ENCODE measurements at regions not wholly inside any gene's neighbourhood (a gene's known extent, or its start where the extent isn't known, plus 50 kb on each side); places are given as distances from the start of the nearest gene placed in this dataset.

GRCh38 chr21:28805885-28806284 is 186.8 kb downstream of the LTN1 start:
- Histone ChIP-seq H3K36me3 (ENCODE audit: insufficient read depth, low read length) (no peaks in the 10 kb centered on the region), H3K9ac (ENCODE audit: low read length) (no peak overlapping the region), H3K27ac (ENCODE audit: low read length) (no peak overlapping the region), H3K9me2 (replicated peaks; ENCODE audit: insufficient read depth, low read length) (no peaks in the 10 kb centered on the region), H3K4me1 (ENCODE audit: low read length) (no peaks in the 10 kb centered on the region), H3K27me3 (ENCODE audit: low read length) (no peaks in the 10 kb centered on the region), H3K4me3 (ENCODE audit: low read length) (no peak overlapping the region), H3K9me3 (ENCODE audit: low read length) (no peaks in the 10 kb centered on the region), H2AFZ (ENCODE audit: low read length) (no peak overlapping the region), H3K79me2 (ENCODE audit: low read length) (no peaks in the 10 kb centered on the region), H4K20me1 (ENCODE audit: insufficient read depth, low read depth, low read length) (no peaks in the 10 kb centered on the region), H3K4me2 (ENCODE audit: low read depth, low read length, poor library complexity, severe bottlenecking) (no peak overlapping the region)
- no peak for DNase-seq

- no peak overlapping the region for H2AFZ ChIP-seq (ENCODE audit: low read length)
- H3K4me3 ChIP-seq (ENCODE audit: low read length), result no peak overlapping the region
- H3K27me3 ChIP-seq (ENCODE audit: low read length), result no peaks in the 10 kb centered on the region
- no peak for DNase-seq
- H3K36me3 ChIP-seq (ENCODE audit: insufficient read depth, low read length), result no peaks in the 10 kb centered on the region
- H3K27ac ChIP-seq (ENCODE audit: low read length), result no peak overlapping the region
- H3K9me3 ChIP-seq (ENCODE audit: low read length), result no peaks in the 10 kb centered on the region
- H4K20me1 ChIP-seq (ENCODE audit: insufficient read depth, low read depth, low read length), result no peaks in the 10 kb centered on the region
- no peaks in the 10 kb centered on the region for H3K79me2 ChIP-seq (ENCODE audit: low read length)
- H3K4me2 ChIP-seq (ENCODE audit: low read depth, low read length, poor library complexity, severe bottlenecking), result no peak overlapping the region
- no peaks in the 10 kb centered on the region for H3K9me2 ChIP-seq (replicated peaks; ENCODE audit: insufficient read depth, low read length)
- no peak overlapping the region for H3K9ac ChIP-seq (ENCODE audit: low read length)
- no peaks in the 10 kb centered on the region for H3K4me1 ChIP-seq (ENCODE audit: low read length)
Observed at GRCh38 chr21:28804089-28804670, 188.5 kb downstream of the LTN1 start.

GRCh38 chr21:28801906-28802305 is 190.8 kb downstream of the LTN1 start:
- Histone ChIP-seq H3K36me3 (ENCODE audit: insufficient read depth, low read length) (no peaks in the 10 kb centered on the region), H3K9me2 (replicated peaks; ENCODE audit: insufficient read depth, low read length) (no peaks in the 10 kb centered on the region), H3K9me3 (ENCODE audit: low read length) (no peaks in the 10 kb centered on the region), H3K9ac (ENCODE audit: low read length) (no peak overlapping the region), H3K4me1 (ENCODE audit: low read length) (no peaks in the 10 kb centered on the region), H4K20me1 (ENCODE audit: insufficient read depth, low read depth, low read length) (no peaks in the 10 kb centered on the region), H2AFZ (ENCODE audit: low read length) (no peak overlapping the region), H3K79me2 (ENCODE audit: low read length) (no peaks in the 10 kb centered on the region), H3K27me3 (ENCODE audit: low read length) (no peaks in the 10 kb centered on the region), H3K4me2 (ENCODE audit: low read depth, low read length, poor library complexity, severe bottlenecking) (no peak overlapping the region), H3K4me3 (ENCODE audit: low read length) (no peak overlapping the region), H3K27ac (ENCODE audit: low read length) (no peak overlapping the region)
- no peak for DNase-seq

- Histone ChIP-seq H3K36me3 (ENCODE audit: insufficient read depth, low read length) (no peaks in the 10 kb centered on the region), H3K27ac (ENCODE audit: low read length) (no peak overlapping the region), H3K4me3 (ENCODE audit: low read length) (no peak overlapping the region), H3K9ac (ENCODE audit: low read length) (no peak overlapping the region), H3K27me3 (ENCODE audit: low read length) (no peaks in the 10 kb centered on the region), H3K4me2 (ENCODE audit: low read depth, low read length, poor library complexity, severe bottlenecking) (no peak overlapping the region), H3K79me2 (ENCODE audit: low read length) (no peaks in the 10 kb centered on the region), H2AFZ (ENCODE audit: low read length) (no peak overlapping the region), H4K20me1 (ENCODE audit: insufficient read depth, low read depth, low read length) (no peaks in the 10 kb centered on the region), H3K4me1 (ENCODE audit: low read length) (no peaks in the 10 kb centered on the region), H3K9me3 (ENCODE audit: low read length) (no peaks in the 10 kb centered on the region), H3K9me2 (replicated peaks; ENCODE audit: insufficient read depth, low read length) (no peaks in the 10 kb centered on the region)
- DNase-seq, result no peak
Observed at GRCh38 chr21:28799926-28800325, 192.8 kb downstream of the LTN1 start.

GRCh38 chr21:28798798-28799197 is 193.9 kb downstream of the LTN1 start:
- H3K4me1 ChIP-seq (ENCODE audit: low read length), result no peaks in the 10 kb centered on the region
- no peaks in the 10 kb centered on the region for H3K27me3 ChIP-seq (ENCODE audit: low read length)
- H3K9me3 ChIP-seq (ENCODE audit: low read length), result no peaks in the 10 kb centered on the region
- H3K36me3 ChIP-seq (ENCODE audit: insufficient read depth, low read length), result no peaks in the 10 kb centered on the region
- no peaks in the 10 kb centered on the region for H3K9me2 ChIP-seq (replicated peaks; ENCODE audit: insufficient read depth, low read length)
- no peaks in the 10 kb centered on the region for H3K79me2 ChIP-seq (ENCODE audit: low read length)
- H3K27ac ChIP-seq (ENCODE audit: low read length), result no peak overlapping the region
- H4K20me1 ChIP-seq (ENCODE audit: insufficient read depth, low read depth, low read length), result no peaks in the 10 kb centered on the region
- DNase-seq, result no peak
- no peak overlapping the region for H3K4me2 ChIP-seq (ENCODE audit: low read depth, low read length, poor library complexity, severe bottlenecking)
- H3K4me3 ChIP-seq (ENCODE audit: low read length), result no peak overlapping the region
- no peak overlapping the region for H2AFZ ChIP-seq (ENCODE audit: low read length)
- no peak overlapping the region for H3K9ac ChIP-seq (ENCODE audit: low read length)

- peaks cover 9% of the 10 kb centered on the region for H3K4me1 ChIP-seq (ENCODE audit: low read length)
Observed at GRCh38 chr21:28795251-28795650, 197.4 kb downstream of the LTN1 start.

GRCh38 chr21:28794371-28794851 is 198.3 kb downstream of the LTN1 start:
- H3K4me2 ChIP-seq (ENCODE audit: low read depth, low read length, poor library complexity, severe bottlenecking), result no peak overlapping the region
- no peaks in the 10 kb centered on the region for H3K9me2 ChIP-seq (replicated peaks; ENCODE audit: insufficient read depth, low read length)
- H3K9ac ChIP-seq (ENCODE audit: low read length), result no peak overlapping the region
- H3K4me1 ChIP-seq (ENCODE audit: low read length), result peaks cover 9% of the 10 kb centered on the region
- no peak overlapping the region for H3K4me3 ChIP-seq (ENCODE audit: low read length)
- no peak overlapping the region for H2AFZ ChIP-seq (ENCODE audit: low read length)
- H3K27ac ChIP-seq (ENCODE audit: low read length), result no peak overlapping the region
- H3K27me3 ChIP-seq (ENCODE audit: low read length), result no peaks in the 10 kb centered on the region
- no peaks in the 10 kb centered on the region for H4K20me1 ChIP-seq (ENCODE audit: insufficient read depth, low read depth, low read length)
- H3K36me3 ChIP-seq (ENCODE audit: insufficient read depth, low read length), result no peaks in the 10 kb centered on the region
- DNase-seq, result no peak
- no peaks in the 10 kb centered on the region for H3K79me2 ChIP-seq (ENCODE audit: low read length)
- H3K9me3 ChIP-seq (ENCODE audit: low read length), result no peaks in the 10 kb centered on the region

More at GRCh38 chr21:28795251-28795650, 197.4 kb downstream of the LTN1 start:
- no peak for DNase-seq
- Histone ChIP-seq H3K27ac (ENCODE audit: low read length) (no peak overlapping the region), H3K9ac (ENCODE audit: low read length) (no peak overlapping the region), H2AFZ (ENCODE audit: low read length) (no peak overlapping the region), H4K20me1 (ENCODE audit: insufficient read depth, low read depth, low read length) (no peaks in the 10 kb centered on the region), H3K36me3 (ENCODE audit: insufficient read depth, low read length) (no peaks in the 10 kb centered on the region), H3K9me3 (ENCODE audit: low read length) (no peaks in the 10 kb centered on the region), H3K9me2 (replicated peaks; ENCODE audit: insufficient read depth, low read length) (no peaks in the 10 kb centered on the region), H3K4me3 (ENCODE audit: low read length) (no peak overlapping the region), H3K79me2 (ENCODE audit: low read length) (no peaks in the 10 kb centered on the region), H3K4me2 (ENCODE audit: low read depth, low read length, poor library complexity, severe bottlenecking) (no peak overlapping the region), H3K27me3 (ENCODE audit: low read length) (no peaks in the 10 kb centered on the region)

- Histone ChIP-seq H3K4me3 (ENCODE audit: low read length) (no peak overlapping the region), H3K27me3 (ENCODE audit: low read length) (no peaks in the 10 kb centered on the region), H3K27ac (ENCODE audit: low read length) (no peak overlapping the region), H3K9me2 (replicated peaks; ENCODE audit: insufficient read depth, low read length) (no peaks in the 10 kb centered on the region), H3K36me3 (ENCODE audit: insufficient read depth, low read length) (no peaks in the 10 kb centered on the region), H3K4me1 (ENCODE audit: low read length) (peaks cover 9% of the 10 kb centered on the region), H3K9me3 (ENCODE audit: low read length) (no peaks in the 10 kb centered on the region), H2AFZ (ENCODE audit: low read length) (no peak overlapping the region), H3K9ac (ENCODE audit: low read length) (no peak overlapping the region), H4K20me1 (ENCODE audit: insufficient read depth, low read depth, low read length) (no peaks in the 10 kb centered on the region), H3K4me2 (ENCODE audit: low read depth, low read length, poor library complexity, severe bottlenecking) (no peak overlapping the region), H3K79me2 (ENCODE audit: low read length) (no peaks in the 10 kb centered on the region)
- peak; percentile 65 for DNase-seq
Observed at GRCh38 chr21:28793043-28793442, 199.6 kb downstream of the LTN1 start.
